CD4-positive, alpha-beta T cell treated with Interleukin-6 for 4 hours (primary cell): ENCODE measurements at regions not wholly inside any gene's neighbourhood (a gene's known extent, or its start where the extent isn't known, plus 50 kb on each side); places are given as distances from the start of the nearest gene placed in this dataset.

Experiments used
- DNase-seq: peaks from one replicate; pipeline ENCODE4 v3.0.0-alpha.2; 2020; ENCODE audit warnings: mixed read lengths

GRCh38 chr1:48164571-48164970, 57.9 kb upstream of the SLC5A9 start:
- no peak for DNase-seq

DNA sequence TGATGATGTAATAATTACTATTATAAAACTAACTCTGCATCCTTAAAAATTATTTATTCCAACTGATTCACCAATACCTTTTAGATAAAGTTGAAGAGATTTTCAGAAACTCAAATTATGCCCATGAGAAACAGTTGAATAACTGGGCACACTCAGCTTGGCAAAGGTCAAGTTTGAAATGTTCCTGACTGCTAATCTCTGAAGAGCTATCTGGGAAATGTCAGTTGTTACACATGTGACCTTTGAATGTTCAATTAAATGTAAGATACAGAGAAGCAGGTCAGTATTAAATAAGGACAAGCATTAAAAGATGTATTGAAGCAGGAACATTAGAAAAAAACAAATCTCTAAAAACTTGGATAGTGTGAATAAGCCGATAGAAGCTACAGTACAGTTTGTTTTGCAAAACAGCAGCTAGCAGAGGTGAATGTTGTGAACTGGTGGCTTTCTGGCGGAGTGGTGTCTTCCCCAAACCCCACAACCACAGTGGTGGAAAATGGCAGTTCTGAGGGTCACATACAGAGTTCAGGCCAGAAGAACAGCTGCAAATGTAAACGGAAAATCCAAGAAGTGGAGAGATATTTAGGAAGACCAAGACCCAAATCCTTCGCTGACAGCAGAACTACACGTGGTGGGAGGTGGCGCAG, 61.9 kb upstream of the SLC5A9 start:
- no peak for DNase-seq

DNA sequence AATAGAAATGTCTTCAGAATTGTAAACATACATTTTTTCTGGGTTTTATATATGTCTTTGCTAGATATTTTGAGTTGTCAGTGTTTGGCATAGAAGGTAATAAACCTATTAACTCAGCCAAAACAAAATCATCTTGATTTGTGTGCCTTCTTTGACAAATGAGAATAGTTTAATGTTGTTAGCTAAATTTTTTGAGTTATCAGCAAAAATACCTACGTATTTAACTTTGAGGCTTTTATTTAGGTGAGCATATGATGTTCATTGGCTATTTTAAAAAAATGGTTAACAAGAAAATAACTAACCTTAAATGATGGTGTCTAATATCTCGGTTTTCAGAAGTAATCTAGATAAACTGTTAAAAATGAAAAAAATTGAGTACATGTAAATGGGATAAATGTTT, 83.2 kb upstream of the SLC5A9 start:
- no peak for DNase-seq

GRCh38 chr1:48127735-48128685, 94.5 kb upstream of the SLC5A9 start:
- no peak for DNase-seq

- no peak for DNase-seq
Measured at GRCh38 chr1:48123647-48124046, 98.9 kb upstream of the SLC5A9 start.

GRCh38 chr1:48121955-48122354, 100.6 kb upstream of the SLC5A9 start:
- DNase-seq, result no peak

- DNase-seq, result no peak
Measured at GRCh38 chr1:48120621-48121020, 101.9 kb upstream of the SLC5A9 start.

DNA sequence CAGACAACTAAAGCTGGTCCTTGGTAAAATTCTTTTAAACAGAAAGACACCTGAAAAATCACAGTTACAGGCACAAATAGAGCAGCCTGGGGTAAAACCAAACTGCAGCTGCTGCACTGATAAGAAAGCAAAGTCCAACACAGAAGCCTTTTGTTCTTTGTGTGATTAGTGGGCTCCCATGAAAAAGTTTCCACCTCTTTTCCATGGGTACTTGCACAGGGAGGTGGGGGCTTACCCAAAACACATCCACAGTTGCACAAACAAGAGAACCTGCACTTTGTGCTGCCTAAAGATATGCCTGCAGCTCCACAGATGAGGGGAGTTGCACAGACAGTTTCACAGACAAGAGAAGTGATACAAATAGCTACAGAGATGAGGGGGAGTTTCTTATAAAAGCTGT, 106.7 kb upstream of the SLC5A9 start:
- DNase-seq, result no peak

GRCh38 chr1:48114596-48115382, 107.7 kb upstream of the SLC5A9 start:
- DNase-seq, result no peak

DNA sequence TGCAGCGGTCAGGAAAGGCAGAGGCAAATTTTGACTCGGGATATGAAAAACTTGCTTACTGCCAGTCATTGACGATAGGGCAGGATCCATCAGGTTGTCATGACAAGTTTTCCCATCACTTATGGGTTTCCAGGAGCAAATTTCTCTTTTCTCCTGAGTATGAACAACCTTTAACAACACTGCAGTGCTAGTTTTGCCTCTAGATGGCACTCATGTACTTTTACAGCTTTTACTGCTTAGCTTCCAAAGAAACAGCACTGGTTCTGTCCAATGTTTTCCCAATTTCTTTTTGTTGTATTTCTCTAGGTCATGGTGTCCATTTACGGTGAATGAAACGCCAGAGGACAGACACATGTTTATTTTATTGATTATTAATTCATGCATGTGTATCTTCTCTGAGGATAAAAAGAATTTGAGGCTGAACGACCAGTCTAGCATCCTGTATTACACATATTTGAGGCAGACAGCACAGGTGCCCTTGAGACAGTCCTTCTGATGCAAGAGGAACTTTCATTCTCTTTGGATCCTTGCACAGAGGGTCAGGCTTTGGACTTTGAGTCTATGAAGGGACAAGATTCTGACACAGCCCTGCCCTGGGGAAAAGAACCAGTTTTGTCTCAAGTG, 112.3 kb upstream of the TRABD2B start:
- peak; percentile 3 for DNase-seq

DNA sequence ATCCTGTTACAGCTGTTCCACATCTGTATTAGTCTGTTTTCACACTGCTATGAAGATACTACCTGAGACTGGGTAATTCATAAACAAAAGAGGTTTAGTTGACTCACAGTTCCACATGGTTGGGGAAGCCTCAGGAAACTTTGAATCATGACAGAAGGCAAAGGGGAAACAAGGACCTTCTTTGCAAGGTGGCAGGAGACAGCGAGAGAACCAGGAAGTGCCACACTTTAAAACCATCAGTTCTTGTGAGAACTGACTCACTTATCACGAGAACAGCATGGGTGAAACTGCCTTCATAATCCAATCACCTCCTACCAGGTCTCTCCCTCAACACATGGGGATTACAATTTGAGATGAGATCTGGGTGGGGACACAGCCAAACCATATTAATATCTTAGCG, 110.3 kb upstream of the TRABD2B start:
- DNase-seq, result no peak

DNA sequence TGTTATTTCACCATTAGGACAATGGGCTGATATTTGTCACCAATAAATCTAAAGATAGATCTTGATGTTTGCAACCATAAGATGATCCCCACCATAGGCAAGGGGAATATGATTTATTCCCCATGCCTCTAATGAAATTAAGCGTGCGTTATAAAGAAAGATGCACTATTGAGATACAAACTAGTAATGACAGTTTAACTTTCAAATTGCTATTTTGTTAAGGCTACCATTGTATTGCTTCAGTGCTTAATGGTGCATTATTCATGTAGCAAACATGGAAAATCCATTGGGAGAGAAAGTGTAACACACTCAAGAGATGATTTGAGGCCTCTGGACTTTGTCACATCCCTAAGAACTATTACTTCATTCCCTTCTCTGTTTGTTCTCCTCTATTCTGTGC, 108.9 kb upstream of the TRABD2B start:
- DNase-seq, result no peak

DNA sequence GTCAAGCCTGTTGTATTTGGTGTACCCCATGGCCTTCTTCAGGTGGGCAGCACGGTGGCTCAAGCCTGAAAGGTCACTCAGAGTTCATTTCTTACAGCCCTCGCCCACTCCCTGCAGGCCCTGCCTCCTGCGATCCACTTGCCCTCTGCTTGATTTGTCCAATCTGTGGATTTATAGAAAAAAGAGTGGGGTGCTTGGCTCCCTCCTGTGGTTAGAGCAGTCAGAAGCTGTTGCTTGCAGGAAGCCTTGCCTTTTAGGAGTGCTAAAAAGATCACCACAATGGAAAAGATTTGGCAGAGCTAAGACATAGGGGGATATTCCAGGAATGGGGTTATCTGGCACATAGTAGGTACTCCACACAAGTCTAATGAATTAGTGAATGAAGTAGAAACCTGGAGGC, 108.0 kb upstream of the TRABD2B start:
- DNase-seq, result no peak

DNA sequence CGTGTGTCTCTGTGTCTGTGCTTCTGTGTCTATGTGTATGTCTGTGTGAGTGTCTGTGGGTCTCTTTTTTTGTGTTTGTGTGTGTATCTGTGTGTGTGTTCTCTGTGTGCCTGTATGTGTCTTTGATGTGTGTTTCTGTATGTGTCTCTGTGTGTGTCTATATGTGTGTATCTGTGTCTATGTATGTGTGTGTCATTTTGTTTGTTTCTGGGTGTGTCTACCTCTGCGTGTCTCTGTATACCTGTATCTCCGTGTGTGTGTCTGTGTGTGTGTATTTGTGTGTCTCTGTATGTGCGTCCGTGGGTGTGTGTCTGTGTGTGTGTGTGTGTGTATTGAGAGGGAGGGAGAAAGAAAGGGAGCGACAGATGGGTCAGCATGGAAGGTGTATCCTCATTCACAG, 106.3 kb upstream of the TRABD2B start:
- no peak for DNase-seq

GRCh38 chr1:48102766-48103165, 105.6 kb upstream of the TRABD2B start:
- no peak for DNase-seq

DNA sequence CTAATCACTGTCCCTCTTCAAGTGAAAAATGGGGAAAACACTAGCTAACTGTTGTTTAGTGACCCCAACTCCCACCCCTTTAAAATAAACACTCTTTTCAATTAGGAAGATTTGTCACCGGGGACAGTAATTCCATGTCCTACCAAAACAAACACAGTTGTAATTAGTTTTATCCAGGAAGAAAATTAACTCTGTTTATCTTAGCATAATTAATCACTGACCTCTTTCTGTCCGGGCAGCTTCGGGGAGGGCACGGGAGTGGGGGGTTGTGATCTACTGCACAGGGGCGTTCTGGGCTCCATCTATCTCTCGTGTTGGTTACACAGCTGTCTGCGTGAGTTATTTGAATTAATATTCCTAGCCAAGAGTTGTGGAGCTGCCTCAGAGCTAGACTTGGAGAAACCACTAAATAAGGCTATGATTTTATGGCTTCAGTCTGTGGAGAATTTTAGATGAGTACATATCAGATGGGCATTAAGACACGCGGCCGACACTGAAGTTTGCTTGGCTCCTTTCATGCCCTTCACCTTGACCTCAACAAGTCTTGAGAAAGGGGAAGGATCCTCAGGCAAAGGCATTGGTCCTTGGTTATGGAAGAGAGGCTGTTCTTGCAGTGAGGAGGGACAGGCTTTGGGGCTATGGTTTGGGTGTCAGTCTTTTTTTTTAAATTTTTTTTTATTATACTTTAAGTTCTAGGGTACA, 102.0 kb upstream of the TRABD2B start:
- no peak for DNase-seq

DNA sequence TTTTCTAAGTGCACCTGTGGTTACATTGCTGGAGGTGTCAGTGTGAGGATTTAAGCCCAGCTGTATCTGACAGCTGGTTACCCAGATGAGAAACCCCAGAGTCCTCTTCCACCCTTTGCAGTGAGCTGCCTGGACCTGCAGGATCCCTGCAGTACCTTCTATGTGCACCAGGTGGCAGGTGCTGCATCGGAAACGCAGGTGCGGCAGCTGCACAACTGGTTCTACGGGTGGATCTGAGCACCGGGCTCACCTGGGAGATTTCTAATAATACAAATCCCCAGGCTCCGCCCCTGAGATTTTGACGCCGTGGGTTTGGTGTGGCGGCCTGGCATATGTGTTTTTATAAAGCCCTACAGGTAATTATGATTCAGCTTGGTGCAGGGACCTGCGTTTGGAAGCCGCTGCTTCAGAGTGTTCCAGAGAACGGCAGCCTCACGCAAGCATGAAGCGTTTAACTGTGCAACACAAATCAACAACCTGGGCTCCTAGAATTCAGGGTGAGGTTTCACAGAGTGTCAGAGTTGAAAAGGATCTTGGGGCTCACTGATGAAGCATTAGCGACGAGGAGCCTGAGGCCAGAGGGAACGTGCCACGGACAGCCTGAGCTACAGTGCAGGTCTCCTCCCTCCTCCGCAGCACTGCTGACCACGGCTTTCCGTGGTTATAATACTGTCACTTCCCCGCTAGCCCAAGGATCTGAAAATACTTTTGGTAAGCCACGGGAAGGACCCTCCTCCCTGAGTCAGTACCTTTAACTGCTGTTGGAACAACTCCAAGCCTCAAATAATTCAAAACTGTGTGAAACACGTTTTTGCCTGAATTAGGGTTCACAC, 96.7 kb upstream of the TRABD2B start:
- peak; percentile 76 for DNase-seq

- no peak for DNase-seq
Measured at GRCh38 chr1:48093147-48093546, 96.0 kb upstream of the TRABD2B start.

DNA sequence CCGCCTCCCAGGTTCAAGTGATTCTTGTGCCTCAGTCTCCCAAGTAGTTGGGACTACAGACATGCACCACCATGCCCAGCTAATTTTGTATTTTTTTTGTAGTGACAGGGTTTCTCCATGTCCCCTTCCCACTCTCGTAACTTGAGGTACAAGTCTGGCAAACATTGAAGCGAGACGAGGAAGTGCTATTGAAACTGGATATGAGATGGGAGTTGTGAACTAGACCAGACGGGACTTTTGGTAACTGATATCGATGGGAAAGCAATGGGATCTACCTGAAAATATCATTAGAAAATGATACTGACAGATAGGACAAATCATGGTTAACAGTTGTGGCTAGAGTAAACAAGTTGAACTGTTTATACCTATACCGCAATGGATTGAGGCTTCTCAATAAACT, 95.2 kb upstream of the TRABD2B start:
- DNase-seq, result no peak

- DNase-seq, result no peak
Measured at GRCh38 chr1:48089356-48089891, 92.2 kb upstream of the TRABD2B start.

DNA sequence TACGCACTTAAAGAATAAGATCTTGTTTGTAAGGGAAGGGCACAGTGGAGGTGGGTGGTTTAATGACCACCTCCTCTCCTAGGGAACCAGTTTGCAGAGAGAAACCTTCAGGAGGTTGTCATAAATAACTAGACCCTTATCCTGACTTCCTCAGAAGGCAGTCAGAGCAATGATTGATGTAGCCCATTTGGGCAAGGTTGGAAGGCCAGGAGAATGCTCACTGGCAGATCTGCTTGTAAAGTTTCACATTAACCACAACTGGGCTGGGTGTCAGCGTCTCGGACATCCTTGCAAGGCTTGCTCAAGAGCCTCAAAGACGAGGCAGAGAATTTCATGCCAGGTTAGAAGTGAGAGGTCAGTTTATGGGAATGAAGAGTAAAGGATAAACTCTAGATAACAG, 87.6 kb upstream of the TRABD2B start:
- no peak for DNase-seq
